GM23338 (cell line): ENCODE measurements at regions not wholly inside any gene's neighbourhood (a gene's known extent, or its start where the extent isn't known, plus 50 kb on each side); places are given as distances from the start of the nearest gene placed in this dataset.

Experiments used
- ATAC-seq: fragments of 200-7000 bp; cut with Tn5 transposase; 3 replicates; pipeline ENCODE4 v1.9.1; 2020
- DNase-seq: peaks from one replicate; pipeline ENCODE4 v3.0.0-alpha.2; 2015; ENCODE audit warnings: low spot score
- H2AFZ ChIP-seq: fragments of 200-600 bp; sonication (generic); 2 replicates; pipeline ENCODE4 v1.8.0; 2016; ENCODE audit warnings: antibody characterized with exemption, mild to moderate bottlenecking, moderate library complexity
- H3F3A ChIP-seq: fragments of 200-600 bp; sonication (generic); replicated peaks from 2 replicates; pipeline ENCODE4 v1.8.0; 2017; ENCODE audit warnings: antibody characterized with exemption, mixed run types, low read depth
- H3K27ac ChIP-seq: fragments of 200-600 bp; sonication (generic); 2 replicates; pipeline ENCODE4 v1.6.1; 2016; ENCODE audit warnings: low read depth
- H3K27me3 ChIP-seq: fragments of 200-600 bp; sonication (generic); 2 replicates; pipeline ENCODE4 v1.8.0; 2016; ENCODE audit warnings: mild to moderate bottlenecking, mixed run types, moderate library complexity; ENCODE audit not compliant: insufficient read depth
- H3K36me3 ChIP-seq: fragments of 200-600 bp; sonication (generic); 2 replicates; pipeline ENCODE4 v1.8.0; 2016; ENCODE audit warnings: mild to moderate bottlenecking; ENCODE audit not compliant: insufficient read depth
- H3K4me1 ChIP-seq: fragments of 200-600 bp; sonication (generic); 2 replicates; pipeline ENCODE4 v1.8.0; 2016; ENCODE audit warnings: mild to moderate bottlenecking, moderate library complexity; ENCODE audit not compliant: insufficient read depth
- H3K4me2 ChIP-seq: fragments of 200-600 bp; sonication (generic); 2 replicates; pipeline ENCODE4 v1.7.1; 2017; ENCODE audit warnings: mixed run types
- H3K4me3 ChIP-seq: fragments of 200-600 bp; sonication (generic); 2 replicates; pipeline ENCODE4 v1.6.1; 2016; ENCODE audit warnings: mixed run types
- H3K79me2 ChIP-seq: fragments of 200-600 bp; sonication (generic); replicated peaks from 2 replicates; pipeline ENCODE4 v1.8.0; 2017; ENCODE audit warnings: mild to moderate bottlenecking; ENCODE audit not compliant: insufficient read depth
- H3K9me2 ChIP-seq: fragments of 200-600 bp; sonication (generic); 2 replicates; pipeline ENCODE4 v1.8.0; 2017; ENCODE audit not compliant: insufficient read depth
- H4K20me1 ChIP-seq: fragments of 200-600 bp; sonication (generic); replicated peaks from 2 replicates; pipeline ENCODE4 v1.8.0; 2017; ENCODE audit warnings: mild to moderate bottlenecking; ENCODE audit not compliant: insufficient read depth
- H3K27ac Mint-ChIP-seq: 2 replicates; pipeline ENCODE4 v1.8.0; 2020; ENCODE audit warnings: inconsistent platforms, mild to moderate bottlenecking, moderate library complexity, mixed read lengths
- H3K27me3 Mint-ChIP-seq: 3 replicates; pipeline ENCODE4 v1.8.0; 2022; ENCODE audit warnings: low read depth, mild to moderate bottlenecking, moderate library complexity, mixed read lengths, inconsistent platforms; ENCODE audit not compliant: insufficient read depth, poor library complexity
- H3K36me3 Mint-ChIP-seq: 3 replicates; pipeline ENCODE4 v1.8.0; 2021; ENCODE audit warnings: low read depth, mild to moderate bottlenecking, inconsistent platforms, moderate library complexity, mixed read lengths
- H3K4me1 Mint-ChIP-seq: 3 replicates; pipeline ENCODE4 v1.8.0; 2020; ENCODE audit warnings: mild to moderate bottlenecking, inconsistent platforms, mixed read lengths
- H3K4me3 Mint-ChIP-seq: 3 replicates; pipeline ENCODE4 v1.8.0; 2021; ENCODE audit warnings: moderate library complexity, mild to moderate bottlenecking, inconsistent platforms, mixed read lengths
- H3K9me3 Mint-ChIP-seq: 3 replicates; pipeline ENCODE4 v1.8.0; 2020; ENCODE audit warnings: moderate library complexity, mild to moderate bottlenecking, inconsistent platforms, mixed read lengths
- CREB1 ChIP-seq: fragments of 250-450 bp; sonication (Bioruptor Pico); IDR thresholded peaks from 2 replicates; pipeline ENCODE4 v1.5.0; 2020; ENCODE audit warnings: low read depth, mild to moderate bottlenecking, moderate library complexity
- EZH2 ChIP-seq: fragments of 200-600 bp; sonication (generic); IDR thresholded peaks from one replicate; pipeline ENCODE4 v1.8.0; 2017; ENCODE audit warnings: antibody characterized with exemption, mild to moderate bottlenecking, low read depth; ENCODE audit not compliant: unreplicated experiment
- EZH2phosphoT487 ChIP-seq: fragments of 200-600 bp; sonication (generic); IDR thresholded peaks from one replicate; pipeline ENCODE4 v1.8.1; 2018; ENCODE audit warnings: antibody characterized with exemption; ENCODE audit not compliant: unreplicated experiment
- JUNB ChIP-seq: IDR thresholded peaks from one replicate; pipeline ENCODE4 v1.6.1; 2016; ENCODE audit warnings: antibody characterized with exemption; ENCODE audit not compliant: unreplicated experiment
- NANOG ChIP-seq: IDR thresholded peaks from 2 replicates; pipeline ENCODE4 v1.6.1; 2016; ENCODE audit warnings: antibody characterized with exemption, borderline replicate concordance
- POLR2AphosphoS5 ChIP-seq: IDR thresholded peaks from 2 replicates; pipeline ENCODE4 v1.6.1; 2016; ENCODE audit warnings: antibody characterized with exemption, low read depth
- STAT1 ChIP-seq: IDR thresholded peaks from one replicate; pipeline ENCODE4 v1.6.1; 2016; ENCODE audit warnings: antibody characterized with exemption; ENCODE audit not compliant: unreplicated experiment
- ZNF331 ChIP-seq: fragments of 250-450 bp; sonication (Bioruptor Pico); IDR thresholded peaks from 2 replicates; pipeline ENCODE4 v1.5.0; 2020; ENCODE audit warnings: low read depth, mild to moderate bottlenecking, moderate library complexity
- ZNF462 ChIP-seq: fragments of 250-450 bp; sonication (Bioruptor Pico); IDR thresholded peaks from 2 replicates; pipeline ENCODE4 v1.5.0; 2020; ENCODE audit warnings: mild to moderate bottlenecking, moderate library complexity
- TF ChIP-seq, protein P1 (sequence below), 2 experiments: fragments of 200-600 bp in 1 of 2; sonication (generic) in 1 of 2; conservative IDR thresholded peaks; 2 replicates each; pipeline versions ENCODE4 v1.5.1 to v1.6.1; 2016 to 2017; ENCODE audit warnings: antibody characterized with exemption in 2 of 2, low read depth in 2 of 2, mild to moderate bottlenecking in 2 of 2, moderate library complexity in 1 of 2
- TF ChIP-seq, protein P2 (sequence below): IDR thresholded peaks from 2 replicates; pipeline ENCODE4 v1.6.1; 2016; ENCODE audit warnings: antibody characterized with exemption
- TF ChIP-seq, protein P3 (sequence below): IDR thresholded peaks from one replicate; pipeline ENCODE4 v1.6.1; 2018; ENCODE audit warnings: antibody characterized with exemption; ENCODE audit not compliant: unreplicated experiment

- peak; percentile 22 for DNase-seq
Observed at GRCh38 chr16:86824751-86825296, 246.5 kb downstream of the FOXL1 start.

More at GRCh38 chr16:86824751-86825296, 246.5 kb downstream of the FOXL1 start:
- TF ChIP-seq NANOG (no peak), ZNF462 (CRISPR knock-in tag) (no peak), ZNF331 (CRISPR knock-in tag) (no peak), STAT1 (no peak), EZH2 (no peak), POLR2AphosphoS5 (no peak), EZH2phosphoT487 (no peak), JUNB (no peak), CREB1 (CRISPR knock-in tag) (no peak)
- TF ChIP-seq, protein P1, sequence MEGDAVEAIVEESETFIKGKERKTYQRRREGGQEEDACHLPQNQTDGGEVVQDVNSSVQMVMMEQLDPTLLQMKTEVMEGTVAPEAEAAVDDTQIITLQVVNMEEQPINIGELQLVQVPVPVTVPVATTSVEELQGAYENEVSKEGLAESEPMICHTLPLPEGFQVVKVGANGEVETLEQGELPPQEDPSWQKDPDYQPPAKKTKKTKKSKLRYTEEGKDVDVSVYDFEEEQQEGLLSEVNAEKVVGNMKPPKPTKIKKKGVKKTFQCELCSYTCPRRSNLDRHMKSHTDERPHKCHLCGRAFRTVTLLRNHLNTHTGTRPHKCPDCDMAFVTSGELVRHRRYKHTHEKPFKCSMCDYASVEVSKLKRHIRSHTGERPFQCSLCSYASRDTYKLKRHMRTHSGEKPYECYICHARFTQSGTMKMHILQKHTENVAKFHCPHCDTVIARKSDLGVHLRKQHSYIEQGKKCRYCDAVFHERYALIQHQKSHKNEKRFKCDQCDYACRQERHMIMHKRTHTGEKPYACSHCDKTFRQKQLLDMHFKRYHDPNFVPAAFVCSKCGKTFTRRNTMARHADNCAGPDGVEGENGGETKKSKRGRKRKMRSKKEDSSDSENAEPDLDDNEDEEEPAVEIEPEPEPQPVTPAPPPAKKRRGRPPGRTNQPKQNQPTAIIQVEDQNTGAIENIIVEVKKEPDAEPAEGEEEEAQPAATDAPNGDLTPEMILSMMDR (conservative IDR thresholded peaks at IDR 0.05; ENCODE audit: low read depth in 2 of 2), result no peak
- TF ChIP-seq, protein P2, sequence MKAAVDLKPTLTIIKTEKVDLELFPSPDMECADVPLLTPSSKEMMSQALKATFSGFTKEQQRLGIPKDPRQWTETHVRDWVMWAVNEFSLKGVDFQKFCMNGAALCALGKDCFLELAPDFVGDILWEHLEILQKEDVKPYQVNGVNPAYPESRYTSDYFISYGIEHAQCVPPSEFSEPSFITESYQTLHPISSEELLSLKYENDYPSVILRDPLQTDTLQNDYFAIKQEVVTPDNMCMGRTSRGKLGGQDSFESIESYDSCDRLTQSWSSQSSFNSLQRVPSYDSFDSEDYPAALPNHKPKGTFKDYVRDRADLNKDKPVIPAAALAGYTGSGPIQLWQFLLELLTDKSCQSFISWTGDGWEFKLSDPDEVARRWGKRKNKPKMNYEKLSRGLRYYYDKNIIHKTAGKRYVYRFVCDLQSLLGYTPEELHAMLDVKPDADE, result no peak
- TF ChIP-seq, protein P3, sequence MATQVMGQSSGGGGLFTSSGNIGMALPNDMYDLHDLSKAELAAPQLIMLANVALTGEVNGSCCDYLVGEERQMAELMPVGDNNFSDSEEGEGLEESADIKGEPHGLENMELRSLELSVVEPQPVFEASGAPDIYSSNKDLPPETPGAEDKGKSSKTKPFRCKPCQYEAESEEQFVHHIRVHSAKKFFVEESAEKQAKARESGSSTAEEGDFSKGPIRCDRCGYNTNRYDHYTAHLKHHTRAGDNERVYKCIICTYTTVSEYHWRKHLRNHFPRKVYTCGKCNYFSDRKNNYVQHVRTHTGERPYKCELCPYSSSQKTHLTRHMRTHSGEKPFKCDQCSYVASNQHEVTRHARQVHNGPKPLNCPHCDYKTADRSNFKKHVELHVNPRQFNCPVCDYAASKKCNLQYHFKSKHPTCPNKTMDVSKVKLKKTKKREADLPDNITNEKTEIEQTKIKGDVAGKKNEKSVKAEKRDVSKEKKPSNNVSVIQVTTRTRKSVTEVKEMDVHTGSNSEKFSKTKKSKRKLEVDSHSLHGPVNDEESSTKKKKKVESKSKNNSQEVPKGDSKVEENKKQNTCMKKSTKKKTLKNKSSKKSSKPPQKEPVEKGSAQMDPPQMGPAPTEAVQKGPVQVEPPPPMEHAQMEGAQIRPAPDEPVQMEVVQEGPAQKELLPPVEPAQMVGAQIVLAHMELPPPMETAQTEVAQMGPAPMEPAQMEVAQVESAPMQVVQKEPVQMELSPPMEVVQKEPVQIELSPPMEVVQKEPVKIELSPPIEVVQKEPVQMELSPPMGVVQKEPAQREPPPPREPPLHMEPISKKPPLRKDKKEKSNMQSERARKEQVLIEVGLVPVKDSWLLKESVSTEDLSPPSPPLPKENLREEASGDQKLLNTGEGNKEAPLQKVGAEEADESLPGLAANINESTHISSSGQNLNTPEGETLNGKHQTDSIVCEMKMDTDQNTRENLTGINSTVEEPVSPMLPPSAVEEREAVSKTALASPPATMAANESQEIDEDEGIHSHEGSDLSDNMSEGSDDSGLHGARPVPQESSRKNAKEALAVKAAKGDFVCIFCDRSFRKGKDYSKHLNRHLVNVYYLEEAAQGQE, result no peak
- peaks cover 19% of the 10 kb centered on the region for H3K4me1 ChIP-seq
- Mint-ChIP-seq H3K27ac (no peak overlapping the region), H3K36me3 (no peaks in the 10 kb centered on the region), H3K9me3 (no peaks in the 10 kb centered on the region), H3K4me3 (no peak overlapping the region), H3K4me1 (peaks cover 26% of the 10 kb centered on the region), H3K27me3 (peaks cover 14% of the 10 kb centered on the region)
- H3K27ac ChIP-seq, result no peak overlapping the region
- no peak overlapping the region for H3K4me3 ChIP-seq
- H3K79me2 ChIP-seq, result no peaks in the 10 kb centered on the region
- no peak overlapping the region for H2AFZ ChIP-seq
- peak; percentile 33; the same call in 2 of the 3 replicates for ATAC-seq
- H3K4me2 ChIP-seq, result no peak overlapping the region
- H3F3A ChIP-seq, result no peaks in the 10 kb centered on the region
- H3K27me3 ChIP-seq, result no peaks in the 10 kb centered on the region
- peaks cover 13% of the 10 kb centered on the region; the same call in 1 of the 2 replicates for H3K9me2 ChIP-seq
- no peaks in the 10 kb centered on the region for H3K36me3 ChIP-seq
- no peaks in the 10 kb centered on the region for H4K20me1 ChIP-seq
